ENCODE measurements at regions not wholly inside any gene's neighbourhood (a gene's known extent, or its start where the extent isn't known, plus 50 kb on each side); places are given as distances from the start of the nearest gene placed in this dataset.
"Not testable (repeated sequence)": the region's sequence is repeated elsewhere in the genome, so short reads cannot be mapped to it uniquely, and the experiment has no call there.

GRCh38 chr6:139953780-139954179 is 579.3 kb upstream of the CITED2 start:
- DNase-seq = not testable (repeated sequence)

GRCh38 chr6:139951172-139951571 is 576.7 kb upstream of the CITED2 start:
- DNase-seq = no peak

GRCh38 chr6:139944976-139945375 is 570.5 kb upstream of the CITED2 start:
- no peak for DNase-seq

GRCh38 chr6:139944131-139944530 is 569.7 kb upstream of the CITED2 start:
- no peak for DNase-seq

- DNase-seq = no peak
These were observed 568.9 kb upstream of the CITED2 start for GRCh38 chr6:139943391-139943790.

- DNase-seq = no peak
These were observed 567.9 kb upstream of the CITED2 start for GRCh38 chr6:139942331-139942730.

- DNase-seq = no peak
These were observed 567.4 kb upstream of the CITED2 start for GRCh38 chr6:139941826-139942225.

- peak; percentile 86 for DNase-seq
These were observed 566.6 kb upstream of the CITED2 start for GRCh38 chr6:139940741-139941729.

GRCh38 chr6:139939189-139939979 is 564.9 kb upstream of the CITED2 start:
- no peak for DNase-seq

- DNase-seq = no peak
These were observed 558.2 kb upstream of the CITED2 start for GRCh38 chr6:139932671-139933070.

- DNase-seq = no peak
These were observed 557.3 kb upstream of the CITED2 start for GRCh38 chr6:139931747-139932146.

GRCh38 chr6:139927742-139928305 is 553.4 kb upstream of the CITED2 start:
- DNase-seq = no peak

GRCh38 chr6:139927236-139927635 is 552.8 kb upstream of the CITED2 start:
- no peak for DNase-seq

- no peak for DNase-seq
These were observed 552.3 kb upstream of the CITED2 start for GRCh38 chr6:139926711-139927110.

GRCh38 chr6:139925894-139926641 is 551.6 kb upstream of the CITED2 start:
- DNase-seq = no peak

GRCh38 chr6:139923964-139924475 is 549.6 kb upstream of the CITED2 start:
- no peak for DNase-seq

GRCh38 chr6:139922236-139922635 is 547.8 kb upstream of the CITED2 start:
- no peak for DNase-seq

GRCh38 chr6:139920776-139921100 is 546.3 kb upstream of the CITED2 start:
- DNase-seq = no peak

- peak; percentile 42 for DNase-seq
These were observed 545.8 kb upstream of the CITED2 start for GRCh38 chr6:139920027-139920775.

- no peak for DNase-seq
These were observed 544.9 kb upstream of the CITED2 start for GRCh38 chr6:139919107-139920026.

All from SIG-M5 (cell line).